GM18951 (cell line): ENCODE measurements at regions not wholly inside any gene's neighbourhood (a gene's known extent, or its start where the extent isn't known, plus 50 kb on each side); places are given as distances from the start of the nearest gene placed in this dataset.

ENCODE experiments used
- POLR2A ChIP-seq: IDR thresholded peaks from 4 replicates; pipeline ENCODE4 v1.6.1; 2011; ENCODE audit warnings: mild to moderate bottlenecking; ENCODE audit not compliant: insufficient read length, insufficient read depth; ENCODE audit errors: extremely low read depth
- in situ Hi-C: fragments of 300-500 bp; cut with MboI; formaldehyde crosslinking; loops from one replicate; pipeline ENCODE4 v1.12.0; 2022; ENCODE audit warnings: low sequenced_read_pairs, mixed read lengths, inconsistent platforms; ENCODE audit not compliant: unreplicated experiment

GRCh38 chr18:72147830-72148229, 396.3 kb downstream of the CBLN2 start:
- TF ChIP-seq POLR2A: no peak
- in situ Hi-C loops: no loop called here

DNA sequence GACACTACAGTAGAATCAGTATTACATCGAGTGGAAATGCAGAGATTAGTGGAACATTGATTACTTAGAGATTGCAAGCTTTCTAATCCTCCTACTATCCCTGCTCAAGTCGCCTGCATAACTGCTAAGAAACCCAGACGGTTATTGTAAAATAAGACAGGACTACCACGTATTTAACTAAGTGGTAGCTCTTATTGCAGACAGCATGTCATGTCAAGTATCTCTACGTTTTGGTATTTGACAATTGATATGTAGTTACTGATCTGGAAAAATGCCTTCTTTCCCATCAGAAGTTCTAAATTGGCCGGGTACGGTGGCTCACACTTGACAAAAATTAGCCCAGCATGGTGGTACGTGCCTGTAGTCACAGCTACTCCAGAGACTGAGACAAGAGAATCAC, 404.1 kb downstream of the CBLN2 start:
- in situ Hi-C loops: no loop called here
- no peak for TF ChIP-seq POLR2A

GRCh38 chr18:72128649-72129048, 415.5 kb downstream of the CBLN2 start:
- in situ Hi-C loops: no loop called here
- no peak for TF ChIP-seq POLR2A

GRCh38 chr18:72122103-72122502, 422.0 kb downstream of the CBLN2 start:
- in situ Hi-C loops: no loop called here
- no peak for TF ChIP-seq POLR2A

GRCh38 chr18:72119082-72119481, 425.1 kb downstream of the CBLN2 start:
- in situ Hi-C loops: no loop called here
- no peak for TF ChIP-seq POLR2A

DNA sequence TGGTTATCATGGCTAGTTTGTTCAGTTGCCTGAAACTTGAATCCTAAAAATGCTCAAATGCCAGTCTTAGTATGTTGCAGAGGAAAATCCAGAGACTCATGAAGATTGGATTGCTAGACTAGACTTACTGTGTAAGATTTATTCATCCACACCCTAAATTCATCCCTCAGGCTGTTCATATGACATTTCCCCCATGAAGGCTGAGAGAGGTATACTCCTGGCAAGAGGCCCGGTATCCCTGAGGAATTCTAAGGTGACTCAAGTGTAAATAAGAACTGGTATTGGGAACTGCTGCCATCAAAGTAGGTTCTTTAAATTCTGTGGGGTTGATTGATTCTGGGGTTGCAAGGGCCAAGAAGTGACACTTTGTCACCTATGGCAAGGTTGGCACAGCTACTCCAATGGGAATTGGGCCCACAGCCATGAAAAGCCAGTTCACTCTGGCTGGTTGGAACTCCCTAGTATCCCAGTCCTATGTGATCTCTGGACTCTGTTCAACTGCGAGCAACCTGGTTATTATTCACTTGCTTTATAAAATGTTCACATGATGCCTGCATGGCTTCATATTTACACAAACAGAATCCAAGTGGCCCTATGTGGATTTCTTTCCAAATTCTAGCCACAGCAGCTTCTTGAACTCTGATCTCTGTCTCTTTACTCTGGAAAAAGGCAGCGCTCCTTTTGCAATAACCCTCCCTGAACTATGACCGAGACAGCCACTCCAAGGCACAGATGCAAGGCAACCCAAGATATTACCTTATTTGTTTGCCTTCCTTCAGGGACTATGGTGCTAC, 429.1 kb downstream of the CBLN2 start:
- in situ Hi-C loops: no loop called here
- TF ChIP-seq POLR2A: no peak

- in situ Hi-C loops: no loop called here
- TF ChIP-seq POLR2A: no peak
Measured at GRCh38 chr18:72107647-72108383, 436.3 kb downstream of the CBLN2 start.

DNA sequence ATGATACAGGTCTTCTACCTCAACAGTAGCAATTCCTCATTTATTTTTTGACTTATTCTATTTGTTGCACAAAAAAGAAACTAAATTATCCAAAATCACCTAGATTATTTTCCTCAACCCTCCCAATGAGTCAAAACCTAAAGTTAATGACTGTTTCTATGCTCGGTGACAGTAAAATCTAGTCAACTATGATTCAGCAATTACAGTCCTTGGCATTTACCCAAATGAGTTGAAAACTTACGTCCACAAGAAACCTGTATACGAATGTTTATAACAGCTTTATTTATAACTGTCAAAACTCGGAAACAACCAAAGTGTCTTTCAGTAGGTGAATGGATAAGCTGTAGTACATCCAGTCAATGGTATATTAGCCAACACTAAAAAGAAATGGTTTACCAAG, 439.3 kb downstream of the CBLN2 start:
- no peak for TF ChIP-seq POLR2A
- in situ Hi-C loops: no loop called here

- in situ Hi-C loops: no loop called here
- no peak for TF ChIP-seq POLR2A
Measured at GRCh38 chr18:72102412-72102811, 441.7 kb downstream of the CBLN2 start.

GRCh38 chr18:72100465-72101004, 443.6 kb downstream of the CBLN2 start:
- in situ Hi-C loops: no loop called here
- no peak for TF ChIP-seq POLR2A

DNA sequence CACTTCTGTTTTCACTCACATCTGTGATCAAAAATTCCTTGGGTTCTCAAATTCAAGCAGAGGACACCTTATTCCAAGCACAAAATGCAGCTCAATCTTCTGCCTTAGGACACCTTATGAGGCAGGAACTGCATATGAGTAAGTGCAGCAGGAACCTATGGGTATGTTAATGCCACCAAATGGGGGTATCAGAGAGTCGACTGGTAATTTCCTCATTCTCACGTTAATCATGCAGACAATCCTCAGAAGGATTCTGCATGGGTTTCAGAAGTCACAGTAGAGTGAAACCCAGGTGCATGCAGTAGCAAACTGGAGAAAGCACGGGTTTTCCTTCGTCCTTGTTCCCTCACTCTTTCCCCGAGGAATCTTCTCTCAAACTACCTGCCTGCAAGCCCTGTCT, 452.8 kb downstream of the CBLN2 start:
- TF ChIP-seq POLR2A: no peak
- in situ Hi-C loops: no loop called here

DNA sequence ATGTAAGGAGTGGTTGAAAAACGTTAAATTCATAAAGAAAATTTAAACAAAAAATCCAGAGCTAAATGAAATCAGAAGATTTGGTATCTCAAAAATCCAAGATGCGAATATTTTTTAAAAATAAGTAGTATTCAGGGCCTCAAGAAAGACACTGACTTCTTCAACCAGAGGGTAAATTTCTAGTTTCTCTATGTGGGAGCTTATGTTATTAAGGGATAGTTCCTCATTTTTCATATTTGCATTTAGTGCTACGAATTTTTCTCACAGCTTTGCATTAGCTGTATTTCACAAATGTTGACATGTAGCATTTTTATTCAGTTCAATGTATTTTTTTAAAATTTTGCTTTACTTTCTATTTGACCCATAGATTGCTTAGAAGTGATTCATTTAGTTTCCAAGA, 454.7 kb downstream of the CBLN2 start:
- no peak for TF ChIP-seq POLR2A
- in situ Hi-C loops: no loop called here

DNA sequence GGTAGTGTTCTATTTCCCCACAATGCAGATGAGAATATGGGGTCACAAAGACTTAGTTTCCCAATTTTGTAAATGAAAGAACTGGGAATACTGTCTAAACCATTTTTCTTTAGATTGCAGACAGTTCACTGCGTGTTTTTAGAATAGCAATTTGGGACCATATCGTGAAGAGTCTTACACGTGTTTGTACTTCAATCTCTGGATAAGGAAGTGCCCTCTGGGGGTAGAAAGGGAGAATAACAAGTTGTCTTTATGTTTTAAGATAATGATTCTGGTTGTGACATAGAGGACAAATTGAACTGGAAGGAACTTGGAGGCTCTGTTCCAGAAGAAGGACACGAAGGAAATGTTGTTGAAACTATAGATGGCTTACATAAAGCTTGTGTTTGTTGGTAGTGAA, 457.7 kb downstream of the CBLN2 start:
- TF ChIP-seq POLR2A: no peak
- in situ Hi-C loops: no loop called here

DNA sequence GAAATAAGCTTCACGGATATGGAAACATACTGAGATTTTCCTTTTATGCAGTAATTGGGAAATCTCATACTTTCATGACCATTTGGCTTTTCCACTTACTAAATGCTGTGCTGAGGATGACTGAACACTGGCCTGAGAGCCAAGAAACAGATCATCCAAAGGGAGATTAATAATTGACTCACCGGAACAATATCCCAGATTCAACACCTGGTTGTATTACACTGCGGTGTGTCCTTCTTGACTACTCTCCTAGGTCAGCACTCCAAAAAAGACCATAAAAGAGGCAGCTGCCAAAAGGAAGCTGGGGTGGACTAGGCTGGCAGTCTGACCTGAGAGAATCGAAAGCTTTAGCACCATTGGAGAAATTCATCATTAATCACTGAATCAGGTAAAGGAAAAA, 469.1 kb downstream of the CBLN2 start:
- in situ Hi-C loops: no loop called here
- no peak for TF ChIP-seq POLR2A

DNA sequence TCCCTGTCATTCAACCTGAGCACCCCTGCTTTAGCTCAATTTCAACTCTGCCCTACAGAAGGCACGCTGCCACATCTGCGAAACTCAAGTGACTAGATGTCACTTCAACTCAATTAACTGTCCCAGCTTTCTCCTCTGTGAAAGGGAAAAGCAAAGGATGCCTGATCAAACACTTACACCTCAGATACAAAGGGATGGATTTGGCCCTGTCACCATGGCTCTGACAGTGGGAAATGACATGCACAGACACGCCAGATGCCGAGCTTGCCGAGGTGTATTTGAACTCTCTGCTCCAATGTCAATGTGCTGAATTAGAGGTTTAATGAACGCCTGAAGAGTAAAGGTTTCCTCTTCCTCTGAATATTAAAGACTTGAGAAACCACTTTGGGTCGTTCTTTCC, 481.1 kb downstream of the CBLN2 start:
- TF ChIP-seq POLR2A: no peak
- in situ Hi-C loops: no loop called here
